Breast epithelium (tissue), 4 donors: ENCODE measurements at regions not wholly inside any gene's neighbourhood (a gene's known extent, or its start where the extent isn't known, plus 50 kb on each side); places are given as distances from the start of the nearest gene placed in this dataset.

Source experiments
- DNase-seq, 2 donors: peaks; one replicate each; pipeline ENCODE4 v3.0.0-alpha.2; 2019; ENCODE audit warnings: low spot score in 2 of 2
- H3K27ac ChIP-seq, 2 donors: fragments of 200-600 bp; sonication (generic) in 1 of 2; one replicate each; pipeline ENCODE4 v1.5.1; 2016 to 2019; ENCODE audit warnings: mild to moderate bottlenecking in 1 of 2
- H3K27me3 ChIP-seq, 2 donors: fragments of 200-600 bp; sonication (generic) in 1 of 2; one replicate each; pipeline versions ENCODE4 v1.5.1 to v1.6.0; 2017 to 2019; ENCODE audit warnings: control low read depth in 1 of 2, mild to moderate bottlenecking in 1 of 2
- H3K36me3 ChIP-seq: fragments of 200-600 bp; one replicate; pipeline ENCODE4 v1.5.1; 2019
- H3K4me1 ChIP-seq, 2 donors: fragments of 200-600 bp; sonication (generic); one replicate each; pipeline ENCODE4 v1.5.1; 2016 to 2019; ENCODE audit warnings: control low read depth in 1 of 2
- H3K4me3 ChIP-seq, 3 donors: fragments of 200-600 bp; sonication (generic); 1 replicate in 2 of 3; 2 replicates in 1 of 3; pipeline ENCODE4 v1.5.1; 2016 to 2019; ENCODE audit warnings: mild to moderate bottlenecking in 3 of 3, moderate library complexity in 2 of 3
- H3K9me3 ChIP-seq, 2 donors: fragments of 200-600 bp; sonication (generic) in 1 of 2; one replicate each; pipeline ENCODE4 v1.5.1; 2016 to 2019; ENCODE audit warnings: control low read depth in 1 of 2
- POLR2A ChIP-seq: fragments of 450-650 bp; IDR thresholded peaks from one replicate; pipeline ENCODE4 v1.6.1; 2016; ENCODE audit warnings: antibody characterized with exemption, mild to moderate bottlenecking, moderate library complexity
- POLR2AphosphoS5 ChIP-seq, 3 donors: sonication (generic); formaldehyde crosslinking; IDR thresholded peaks; one replicate each; pipeline ENCODE4 v1.6.1; 2017; ENCODE audit warnings: antibody characterized with exemption in 3 of 3
- intact Hi-C: fragments of 100-400 bp; cut with DNase I; formaldehyde crosslinking; loops from one replicate; pipeline ENCODE4 v1.15.1; 2023; ENCODE audit warnings: low total_unique reads
- TF ChIP-seq, protein P1 (sequence below), 3 donors: fragments of 450-650 bp; IDR thresholded peaks; one replicate each; pipeline ENCODE4 v1.5.1; 2016 to 2017; ENCODE audit warnings: antibody characterized with exemption in 3 of 3, mild to moderate bottlenecking in 3 of 3, moderate library complexity in 3 of 3

DNA sequence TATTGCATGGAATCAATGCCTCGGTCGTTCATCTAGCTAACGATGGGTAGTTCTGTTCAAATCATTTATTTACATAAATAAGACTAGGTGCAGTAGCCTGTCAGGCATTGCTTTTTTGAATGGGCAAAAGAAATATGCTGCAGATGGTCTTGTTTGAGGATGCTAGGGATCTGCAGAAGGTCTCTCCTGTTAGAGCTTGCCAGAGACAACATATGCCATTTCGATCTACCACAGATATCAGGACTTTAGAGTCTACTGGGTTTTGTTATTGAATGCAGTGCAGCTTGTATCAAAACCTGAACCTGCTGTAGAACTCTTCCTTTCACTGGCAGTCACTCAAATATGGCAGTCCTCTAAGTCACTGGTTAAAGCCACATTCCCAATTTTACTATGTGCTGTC, 381.1 kb upstream of the CDH10 start:
- TF ChIP-seq POLR2A = no peak
- Histone ChIP-seq H3K4me3 (no peak overlapping the region), H3K36me3 (no peaks in the 10 kb centered on the region), H3K27ac (no peak overlapping the region), H3K4me1 (no peaks in the 10 kb centered on the region), H3K9me3 (no peaks in the 10 kb centered on the region), H3K27me3 (no peaks in the 10 kb centered on the region)
- DNase-seq = no peak
- intact Hi-C loops = no loop called here

DNA sequence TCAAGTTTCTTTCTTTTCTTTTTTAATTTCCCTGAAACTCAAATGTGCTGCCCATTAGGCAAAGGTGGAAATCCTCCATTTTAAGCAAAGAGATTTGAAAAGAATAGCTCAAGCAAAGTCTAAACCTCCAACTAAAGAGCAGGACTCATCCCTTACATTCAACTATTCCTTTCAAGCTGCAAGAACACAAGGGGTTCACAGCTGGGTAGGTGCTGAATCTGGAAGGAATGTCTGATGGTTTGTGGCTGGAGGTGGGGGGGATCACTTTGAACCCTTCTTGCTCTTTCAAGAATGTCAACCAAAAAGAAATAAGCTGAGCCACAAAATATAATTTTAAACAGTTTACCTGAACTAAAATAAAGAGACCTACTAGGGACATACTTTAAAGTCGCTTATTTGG, 375.7 kb upstream of the CDH10 start:
- Histone ChIP-seq H3K9me3 (no peaks in the 10 kb centered on the region), H3K36me3 (no peaks in the 10 kb centered on the region), H3K27me3 (no peaks in the 10 kb centered on the region), H3K27ac (no peak overlapping the region), H3K4me3 (no peak overlapping the region), H3K4me1 (no peaks in the 10 kb centered on the region)
- DNase-seq = no peak
- intact Hi-C loops = no loop called here
- no peak for TF ChIP-seq POLR2AphosphoS5 (IDR thresholded peaks at IDR 0.05)
- TF ChIP-seq, protein P1, sequence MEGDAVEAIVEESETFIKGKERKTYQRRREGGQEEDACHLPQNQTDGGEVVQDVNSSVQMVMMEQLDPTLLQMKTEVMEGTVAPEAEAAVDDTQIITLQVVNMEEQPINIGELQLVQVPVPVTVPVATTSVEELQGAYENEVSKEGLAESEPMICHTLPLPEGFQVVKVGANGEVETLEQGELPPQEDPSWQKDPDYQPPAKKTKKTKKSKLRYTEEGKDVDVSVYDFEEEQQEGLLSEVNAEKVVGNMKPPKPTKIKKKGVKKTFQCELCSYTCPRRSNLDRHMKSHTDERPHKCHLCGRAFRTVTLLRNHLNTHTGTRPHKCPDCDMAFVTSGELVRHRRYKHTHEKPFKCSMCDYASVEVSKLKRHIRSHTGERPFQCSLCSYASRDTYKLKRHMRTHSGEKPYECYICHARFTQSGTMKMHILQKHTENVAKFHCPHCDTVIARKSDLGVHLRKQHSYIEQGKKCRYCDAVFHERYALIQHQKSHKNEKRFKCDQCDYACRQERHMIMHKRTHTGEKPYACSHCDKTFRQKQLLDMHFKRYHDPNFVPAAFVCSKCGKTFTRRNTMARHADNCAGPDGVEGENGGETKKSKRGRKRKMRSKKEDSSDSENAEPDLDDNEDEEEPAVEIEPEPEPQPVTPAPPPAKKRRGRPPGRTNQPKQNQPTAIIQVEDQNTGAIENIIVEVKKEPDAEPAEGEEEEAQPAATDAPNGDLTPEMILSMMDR (IDR thresholded peaks at IDR 0.05) = no peak
- no peak for TF ChIP-seq POLR2A

DNA sequence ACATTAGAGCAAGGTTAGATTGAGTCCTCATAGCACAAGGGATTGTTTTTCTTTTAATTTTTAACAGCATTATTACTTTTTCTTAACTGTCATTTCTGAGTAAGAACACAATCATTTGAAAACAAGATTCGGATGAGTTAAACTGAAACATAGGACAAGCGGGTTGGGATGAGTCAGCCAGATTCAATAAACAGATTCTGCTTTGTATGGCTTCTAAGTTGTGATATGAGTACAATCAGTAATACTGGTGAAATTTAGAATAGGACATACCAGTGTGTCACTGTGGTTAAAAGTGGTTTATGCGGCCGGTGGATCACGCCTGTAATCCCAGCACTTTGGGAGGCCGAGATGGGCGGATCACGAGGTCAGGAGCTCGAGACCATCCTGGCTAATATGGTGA, 364.3 kb upstream of the CDH10 start:
- no peak for TF ChIP-seq POLR2AphosphoS5 (IDR thresholded peaks at IDR 0.05)
- TF ChIP-seq, protein P1 (IDR thresholded peaks at IDR 0.05) = no peak
- no peak for TF ChIP-seq POLR2A
- H3K36me3 ChIP-seq = no peaks in the 10 kb centered on the region

DNA sequence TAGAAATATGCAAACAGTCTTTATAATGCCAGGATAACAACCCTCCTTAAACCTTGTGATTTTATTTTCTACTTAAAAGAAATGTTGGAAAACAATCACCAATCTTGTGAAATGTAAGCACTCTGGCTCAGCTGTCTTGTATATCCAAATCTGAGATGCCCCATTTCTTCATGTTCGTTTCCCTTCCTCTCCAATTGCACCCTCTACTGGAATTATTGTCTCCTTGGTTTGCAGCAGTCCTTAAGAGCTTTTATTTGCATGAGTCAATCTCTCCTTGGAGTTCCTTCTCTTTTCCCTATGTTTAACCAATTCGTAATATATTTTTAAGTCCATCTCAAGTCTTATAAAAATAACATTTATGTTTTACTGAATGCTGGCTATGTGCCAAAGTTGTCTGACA, 362.0 kb upstream of the CDH10 start:
- H3K27ac ChIP-seq = no peak overlapping the region
- DNase-seq = no peak
- no peaks in the 10 kb centered on the region for H3K9me3 ChIP-seq
- H3K36me3 ChIP-seq = no peaks in the 10 kb centered on the region
- H3K4me1 ChIP-seq = no peaks in the 10 kb centered on the region
- TF ChIP-seq, protein P1 (IDR thresholded peaks at IDR 0.05) = no peak
- TF ChIP-seq POLR2A (no peak), POLR2AphosphoS5 (IDR thresholded peaks at IDR 0.05) (no peak)
- H3K27me3 ChIP-seq = no peaks in the 10 kb centered on the region
- intact Hi-C loops = no loop called here
- H3K4me3 ChIP-seq = no peak overlapping the region

More for the DNA sequence above, 364.3 kb upstream of the CDH10 start:
- no peaks in the 10 kb centered on the region for H3K27me3 ChIP-seq
- H3K4me1 ChIP-seq = no peaks in the 10 kb centered on the region
- no peak overlapping the region for H3K4me3 ChIP-seq
- no peak for DNase-seq
- no peaks in the 10 kb centered on the region for H3K9me3 ChIP-seq
- intact Hi-C loops = no loop called here
- H3K27ac ChIP-seq = no peak overlapping the region

DNA sequence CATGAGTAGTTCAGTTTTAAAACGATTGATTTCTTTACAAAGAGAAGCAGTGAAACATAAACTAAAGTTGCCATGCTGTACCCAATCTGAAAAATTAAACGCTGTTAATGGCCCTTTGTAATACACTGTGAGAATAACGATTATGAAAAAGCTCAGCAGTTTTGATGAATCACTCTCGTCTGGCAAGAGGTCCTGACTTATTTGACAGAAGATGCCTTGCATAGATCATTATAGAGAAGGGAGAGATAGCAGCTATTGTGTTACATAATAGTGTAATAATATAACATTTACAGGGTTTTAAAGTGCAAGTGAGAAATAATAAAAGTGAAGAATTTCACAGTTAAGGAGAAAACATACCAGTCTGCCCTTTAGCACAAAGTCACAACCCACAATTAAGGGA, 361.5 kb upstream of the CDH10 start:
- Histone ChIP-seq H3K27ac (no peak overlapping the region), H3K4me3 (no peak overlapping the region), H3K36me3 (no peaks in the 10 kb centered on the region), H3K27me3 (no peaks in the 10 kb centered on the region), H3K9me3 (no peaks in the 10 kb centered on the region), H3K4me1 (no peaks in the 10 kb centered on the region)
- TF ChIP-seq, protein P1 (IDR thresholded peaks at IDR 0.05) = no peak
- no peak for TF ChIP-seq POLR2AphosphoS5 (IDR thresholded peaks at IDR 0.05)
- no peak for TF ChIP-seq POLR2A
- DNase-seq = no peak
- intact Hi-C loops = no loop called here

DNA sequence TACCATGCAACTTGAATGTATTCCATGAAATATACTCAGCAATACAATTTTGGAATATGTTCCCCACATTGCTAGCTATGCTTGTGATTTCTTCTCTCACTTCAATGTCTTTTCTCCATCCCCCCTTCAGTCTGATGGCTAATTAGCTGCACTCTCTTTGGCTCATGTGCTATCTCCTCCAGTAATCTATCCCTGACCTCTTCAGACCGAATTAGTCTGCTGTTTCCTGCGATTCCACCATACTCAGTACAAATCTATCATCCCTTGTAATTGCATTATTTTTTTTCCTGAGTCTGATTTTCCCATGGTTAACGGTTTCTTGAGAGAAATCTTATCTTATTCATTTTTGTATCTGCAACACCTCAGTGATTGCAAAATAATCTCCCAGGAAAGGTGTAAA, 360.7 kb upstream of the CDH10 start:
- no peak overlapping the region for H3K4me3 ChIP-seq
- no peaks in the 10 kb centered on the region for H3K36me3 ChIP-seq
- H3K27ac ChIP-seq = no peak overlapping the region
- TF ChIP-seq POLR2A = no peak
- no peak for TF ChIP-seq POLR2AphosphoS5 (IDR thresholded peaks at IDR 0.05)
- TF ChIP-seq, protein P1 (IDR thresholded peaks at IDR 0.05) = no peak
- intact Hi-C loops = no loop called here
- DNase-seq = no peak
- no peaks in the 10 kb centered on the region for H3K9me3 ChIP-seq
- H3K4me1 ChIP-seq = no peaks in the 10 kb centered on the region
- no peaks in the 10 kb centered on the region for H3K27me3 ChIP-seq
